ENCODE measurements at regions not wholly inside any gene's neighbourhood (a gene's known extent, or its start where the extent isn't known, plus 50 kb on each side); places are given as distances from the start of the nearest gene placed in this dataset.

- peak; percentile 17 for DNase-seq
- in situ Hi-C loops (cut with HindIII; ENCODE audit: low pct_ligation_motif_present, low pct_unique_long_range_greater_than_20kb, low sequenced_read_pairs), result no loop called here
These were observed 1074.2 kb upstream of the ZEB2 start for GRCh38 chr2:145593991-145594614.

DNA sequence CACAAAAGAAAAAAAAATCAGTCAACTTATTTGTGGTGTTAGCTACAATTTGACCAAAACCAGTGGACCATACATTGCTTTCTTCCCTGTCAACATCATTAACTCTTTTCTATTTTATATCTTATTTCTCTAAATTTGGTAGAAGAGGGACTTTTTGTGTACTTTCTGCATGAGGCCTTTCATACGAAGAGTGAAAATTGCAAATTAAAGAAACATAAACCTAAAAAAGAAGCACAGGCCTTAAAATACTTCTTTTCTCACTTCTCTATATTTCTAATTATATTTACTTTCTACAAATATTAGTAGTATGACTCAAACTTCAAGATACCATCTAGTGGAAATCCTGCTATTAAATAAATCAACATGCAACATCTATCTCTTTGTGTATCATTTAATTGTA, 1073.4 kb upstream of the ZEB2 start:
- in situ Hi-C loops (cut with HindIII; ENCODE audit: low pct_ligation_motif_present, low pct_unique_long_range_greater_than_20kb, low sequenced_read_pairs), result no loop called here

GRCh38 chr2:145592361-145592760, 1072.4 kb upstream of the ZEB2 start:
- in situ Hi-C loops (cut with HindIII; ENCODE audit: low pct_ligation_motif_present, low pct_unique_long_range_greater_than_20kb, low sequenced_read_pairs), result no loop called here

More for the DNA sequence above, 1073.4 kb upstream of the ZEB2 start:
- no peak for DNase-seq

GRCh38 chr2:145591109-145591809, 1071.3 kb upstream of the ZEB2 start:
- in situ Hi-C loops (cut with HindIII; ENCODE audit: low pct_ligation_motif_present, low pct_unique_long_range_greater_than_20kb, low sequenced_read_pairs), result no loop called here
- DNase-seq, result no peak

More at GRCh38 chr2:145592361-145592760, 1072.4 kb upstream of the ZEB2 start:
- DNase-seq, result no peak

- in situ Hi-C loops (cut with HindIII; ENCODE audit: low pct_ligation_motif_present, low pct_unique_long_range_greater_than_20kb, low sequenced_read_pairs), result no loop called here
- DNase-seq, result no peak
These were observed 1068.0 kb upstream of the ZEB2 start for GRCh38 chr2:145587922-145588321.

DNA sequence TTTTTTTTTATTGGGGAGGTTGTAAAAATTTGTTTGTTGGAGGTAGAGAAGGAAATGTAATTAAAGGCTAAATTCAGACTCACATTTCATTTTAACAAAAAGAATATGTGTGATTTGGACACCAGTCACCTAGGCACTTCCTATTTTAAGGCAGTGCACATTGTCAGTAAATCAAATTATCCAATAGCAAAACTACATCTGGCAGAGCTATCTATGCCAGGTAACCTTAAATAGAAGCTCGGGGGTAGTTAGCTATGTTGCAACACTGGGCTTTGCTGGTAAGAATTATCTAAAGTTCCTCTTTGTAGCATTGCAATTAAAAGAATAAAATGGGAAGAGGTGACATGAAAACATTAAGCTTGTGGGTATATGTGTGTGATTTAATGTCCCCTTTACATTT, 1064.4 kb upstream of the ZEB2 start:
- in situ Hi-C loops (cut with HindIII; ENCODE audit: low pct_ligation_motif_present, low pct_unique_long_range_greater_than_20kb, low sequenced_read_pairs), result no loop called here

DNA sequence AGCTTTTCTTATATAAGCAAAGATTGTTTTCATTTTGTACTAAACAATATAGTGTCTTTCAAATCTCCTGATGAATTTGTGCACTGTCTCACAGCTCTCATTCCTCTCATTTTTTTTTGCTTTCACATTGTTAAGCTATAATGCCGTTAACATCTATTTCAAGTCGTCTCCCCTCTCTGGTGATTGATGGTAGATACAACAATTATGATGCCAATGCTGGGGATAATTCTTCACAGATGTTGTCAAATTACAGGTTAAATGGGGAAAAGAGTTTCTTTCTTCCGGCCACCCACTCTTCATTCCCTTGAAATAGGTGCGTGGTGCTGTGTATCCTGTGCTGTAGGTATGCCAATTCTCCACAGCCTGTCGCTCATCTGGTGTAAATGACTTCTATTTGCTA, 1053.7 kb upstream of the ZEB2 start:
- no peak for DNase-seq
- in situ Hi-C loops (cut with HindIII; ENCODE audit: low pct_ligation_motif_present, low pct_unique_long_range_greater_than_20kb, low sequenced_read_pairs), result no loop called here

More for the DNA sequence above, 1064.4 kb upstream of the ZEB2 start:
- no peak for DNase-seq

DNA sequence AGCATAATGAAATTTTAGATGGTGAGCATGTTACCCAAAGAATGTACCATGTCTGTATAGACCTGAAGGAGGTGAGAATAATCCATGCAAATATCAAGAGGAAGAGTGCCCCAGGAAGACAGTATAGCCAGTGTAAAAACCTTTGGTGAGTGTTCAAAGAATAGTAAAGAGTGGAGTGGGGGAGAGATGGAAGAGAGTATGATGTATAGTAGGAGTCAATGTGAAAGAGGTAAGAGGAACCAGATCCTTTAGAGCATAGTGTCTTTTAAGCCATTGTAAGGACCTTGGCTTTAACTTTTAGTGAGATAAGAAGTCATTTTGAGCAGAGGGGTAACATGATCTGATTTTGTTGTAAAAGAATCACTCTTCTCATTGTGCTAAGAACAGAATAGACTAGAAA, 1052.3 kb upstream of the ZEB2 start:
- DNase-seq, result no peak
- in situ Hi-C loops (cut with HindIII; ENCODE audit: low pct_ligation_motif_present, low pct_unique_long_range_greater_than_20kb, low sequenced_read_pairs), result no loop called here

- no peak for DNase-seq
- in situ Hi-C loops (cut with HindIII; ENCODE audit: low pct_ligation_motif_present, low pct_unique_long_range_greater_than_20kb, low sequenced_read_pairs), result no loop called here
These were observed 1049.2 kb upstream of the ZEB2 start for GRCh38 chr2:145569108-145569507.

GRCh38 chr2:145563741-145564615, 1044.1 kb upstream of the ZEB2 start:
- in situ Hi-C loops (cut with HindIII; ENCODE audit: low pct_ligation_motif_present, low pct_unique_long_range_greater_than_20kb, low sequenced_read_pairs), result no loop called here
- no peak for DNase-seq

DNA sequence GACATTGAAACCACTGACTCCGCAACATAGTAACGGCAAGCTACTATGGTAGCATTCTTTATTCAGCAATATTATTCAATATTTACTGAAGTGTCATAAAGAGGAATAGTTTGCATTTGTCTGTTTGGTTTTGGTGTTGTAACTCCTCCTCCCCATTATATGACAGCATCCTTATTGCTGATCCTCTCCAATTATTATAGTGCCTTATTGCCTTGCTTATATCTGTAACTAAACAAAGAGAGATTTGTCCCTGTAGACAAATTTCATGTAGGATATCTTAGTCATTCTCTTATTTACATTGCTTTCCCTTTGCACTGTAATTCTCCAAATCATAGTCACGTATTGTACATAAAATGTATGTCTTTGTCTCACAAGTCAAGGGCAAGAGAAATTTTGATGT, 1041.2 kb upstream of the ZEB2 start:
- no peak for DNase-seq
- in situ Hi-C loops (cut with HindIII; ENCODE audit: low pct_ligation_motif_present, low pct_unique_long_range_greater_than_20kb, low sequenced_read_pairs), result no loop called here

GRCh38 chr2:145558617-145559350, 1038.9 kb upstream of the ZEB2 start:
- no peak for DNase-seq
- in situ Hi-C loops (cut with HindIII; ENCODE audit: low pct_ligation_motif_present, low pct_unique_long_range_greater_than_20kb, low sequenced_read_pairs), result no loop called here

DNA sequence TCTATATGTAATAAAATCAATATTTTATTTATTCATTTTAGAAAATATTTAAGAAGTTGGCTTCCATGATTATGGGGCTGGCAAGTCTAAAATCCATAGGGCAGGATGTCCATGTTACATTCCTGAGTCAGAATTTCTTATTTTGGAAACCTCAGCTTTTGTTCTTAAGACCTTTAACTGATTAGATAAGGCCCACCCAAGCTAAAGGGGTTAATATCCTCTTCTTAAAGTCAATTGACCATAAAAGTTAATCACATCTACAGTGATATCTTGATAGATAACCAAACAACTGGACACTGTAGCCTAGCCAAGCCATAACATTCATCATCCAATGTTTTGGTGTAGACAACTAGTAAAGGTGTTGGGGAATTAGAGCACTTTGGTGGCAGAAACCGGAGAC, 1035.4 kb upstream of the ZEB2 start:
- in situ Hi-C loops (cut with HindIII; ENCODE audit: low pct_ligation_motif_present, low pct_unique_long_range_greater_than_20kb, low sequenced_read_pairs), result no loop called here

DNA sequence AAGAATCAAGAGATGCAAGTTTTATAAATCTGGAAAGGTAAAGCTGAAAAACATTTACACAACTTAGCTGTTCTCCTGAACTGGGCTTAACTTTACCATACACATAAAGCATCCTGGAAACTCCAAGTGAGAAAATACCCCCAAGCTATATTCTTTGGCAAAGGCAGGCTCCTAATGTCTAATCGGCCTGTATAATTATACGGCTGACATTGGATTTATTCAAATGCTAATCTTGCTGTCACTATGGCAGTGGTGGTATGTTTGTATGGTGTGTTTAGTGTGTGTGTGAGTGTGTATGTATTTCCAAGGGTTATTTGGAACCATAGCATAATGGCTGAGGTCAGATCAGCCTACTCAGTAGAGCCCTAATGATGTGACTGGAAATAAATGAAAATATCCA, 1031.8 kb upstream of the ZEB2 start:
- no peak for DNase-seq
- in situ Hi-C loops (cut with HindIII; ENCODE audit: low pct_ligation_motif_present, low pct_unique_long_range_greater_than_20kb, low sequenced_read_pairs), result no loop called here

More for the DNA sequence above, 1035.4 kb upstream of the ZEB2 start:
- DNase-seq, result no peak

- no peak for DNase-seq
- in situ Hi-C loops (cut with HindIII; ENCODE audit: low pct_ligation_motif_present, low pct_unique_long_range_greater_than_20kb, low sequenced_read_pairs), result no loop called here
These were observed 1028.6 kb upstream of the ZEB2 start for GRCh38 chr2:145548479-145548878.

DNA sequence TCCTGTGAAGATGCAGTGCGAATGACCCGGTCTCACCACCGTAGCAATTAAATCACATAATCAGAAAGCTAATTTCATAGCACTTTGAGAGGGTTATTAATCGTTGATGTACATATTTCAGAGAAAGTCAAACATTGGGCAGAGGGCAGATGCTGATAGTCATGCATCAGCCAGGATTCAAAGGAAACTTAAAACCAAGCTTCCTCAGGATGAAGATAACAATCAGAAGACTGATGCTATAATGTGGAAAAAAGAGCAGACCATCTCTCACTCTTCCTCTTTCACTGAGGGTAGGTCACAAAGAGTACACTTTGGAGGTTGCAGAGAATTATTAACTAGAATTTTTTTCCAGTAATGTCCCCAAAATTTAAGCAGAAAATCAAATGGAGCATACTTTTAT, 1027.7 kb upstream of the ZEB2 start:
- in situ Hi-C loops (cut with HindIII; ENCODE audit: low pct_ligation_motif_present, low pct_unique_long_range_greater_than_20kb, low sequenced_read_pairs), result no loop called here
- DNase-seq, result no peak

GRCh38 chr2:145546091-145546490, 1026.2 kb upstream of the ZEB2 start:
- DNase-seq, result no peak
- in situ Hi-C loops (cut with HindIII; ENCODE audit: low pct_ligation_motif_present, low pct_unique_long_range_greater_than_20kb, low sequenced_read_pairs), result no loop called here

DNA sequence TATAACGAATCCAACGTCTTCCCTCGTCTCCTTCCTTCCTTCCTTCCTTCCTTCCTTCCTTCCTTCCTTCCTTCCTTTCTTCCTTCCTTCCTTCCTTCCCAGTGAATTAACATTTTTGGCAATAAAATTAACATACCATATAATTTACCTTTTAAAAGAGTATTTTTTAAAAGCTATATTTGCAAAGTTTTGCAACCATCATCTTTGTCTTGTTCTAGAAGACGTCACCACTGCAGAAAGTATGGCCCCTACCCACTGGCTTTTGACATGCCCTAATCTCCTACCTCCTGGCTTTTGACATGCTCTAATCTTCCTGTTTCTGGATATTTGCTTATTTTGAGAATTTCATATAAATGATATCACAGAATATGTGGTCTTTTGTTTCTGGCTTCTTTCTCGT, 1023.9 kb upstream of the ZEB2 start:
- in situ Hi-C loops (cut with HindIII; ENCODE audit: low pct_ligation_motif_present, low pct_unique_long_range_greater_than_20kb, low sequenced_read_pairs), result no loop called here
- no peak for DNase-seq

- in situ Hi-C loops (cut with HindIII; ENCODE audit: low pct_ligation_motif_present, low pct_unique_long_range_greater_than_20kb, low sequenced_read_pairs), result no loop called here
- no peak for DNase-seq
These were observed 1023.2 kb upstream of the ZEB2 start for GRCh38 chr2:145543155-145543554.
